NCI-H2107 treated with DMSO at 0.1 percent for 48 hours (cell line): ENCODE measurements at regions not wholly inside any gene's neighbourhood (a gene's known extent, or its start where the extent isn't known, plus 50 kb on each side); places are given as distances from the start of the nearest gene placed in this dataset.
"Not testable (repeated sequence)": the region's sequence is repeated elsewhere in the genome, so short reads cannot be mapped to it uniquely, and the experiment has no call there.

Experiments used
- DNase-seq: peaks from one replicate; lab custom pipeline; 2025; ENCODE audit not compliant: unreplicated experiment; lab: John Stamatoyannopoulos, UW

DNA sequence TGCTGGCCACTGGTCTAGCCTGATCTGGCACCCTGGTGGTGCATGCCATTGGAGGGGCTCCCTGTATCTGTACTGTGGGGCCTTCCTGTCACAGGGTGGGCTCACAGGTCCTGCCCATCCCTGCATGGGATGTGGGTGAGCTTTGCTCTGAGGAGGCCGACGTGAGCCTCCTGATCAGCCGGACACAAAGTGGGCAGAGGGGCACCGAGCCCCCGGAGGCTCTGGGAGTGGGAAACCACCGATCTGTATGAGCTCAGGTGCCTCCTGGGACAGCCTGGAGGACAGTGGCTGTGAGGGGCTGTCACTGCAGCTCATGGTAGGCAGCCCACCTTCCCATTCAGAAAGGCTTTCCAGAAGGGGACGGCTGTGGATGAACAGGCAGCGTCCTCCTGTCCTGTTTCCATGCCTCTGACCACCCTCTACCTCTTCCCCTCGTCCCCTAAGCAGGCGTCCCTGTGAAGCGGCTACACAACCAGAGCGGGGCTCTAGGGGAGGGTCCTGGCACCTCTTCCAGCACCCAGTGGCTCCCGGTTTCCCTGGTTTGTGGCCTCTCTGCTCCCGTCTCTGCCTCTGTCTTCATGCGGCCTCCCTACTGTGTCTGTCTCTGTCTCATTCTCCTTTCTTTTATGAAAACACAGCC is 112.5 kb upstream of the OTOS start:
- DNase-seq = no peak

DNA sequence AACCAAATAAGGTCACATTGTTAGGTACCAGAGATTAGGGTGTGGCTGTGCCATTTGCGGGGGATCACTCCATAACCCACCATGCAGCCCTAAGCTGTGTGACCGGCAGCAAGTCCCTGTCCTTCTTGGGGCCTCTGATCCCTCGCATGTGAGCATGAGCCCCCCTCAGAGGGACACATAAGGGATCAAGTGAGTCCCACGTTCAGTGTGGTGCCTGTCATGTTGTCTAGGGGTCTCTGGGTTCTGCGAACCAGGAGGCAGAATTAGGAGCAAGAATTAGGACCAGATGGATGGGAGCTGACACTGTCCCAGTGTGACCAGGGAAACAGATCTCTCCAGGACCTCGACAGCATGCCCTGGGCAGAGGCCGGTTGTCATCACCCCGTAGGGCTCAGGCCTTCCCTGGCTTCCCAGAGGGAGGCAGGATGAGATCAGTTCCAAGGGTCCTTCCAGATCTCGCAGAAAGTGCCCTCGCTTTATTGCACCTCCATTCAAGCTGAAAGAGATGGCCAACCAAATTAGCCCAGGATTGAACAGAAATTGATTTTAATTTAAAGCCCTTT is 113.2 kb upstream of the OTOS start:
- DNase-seq = no peak

DNA sequence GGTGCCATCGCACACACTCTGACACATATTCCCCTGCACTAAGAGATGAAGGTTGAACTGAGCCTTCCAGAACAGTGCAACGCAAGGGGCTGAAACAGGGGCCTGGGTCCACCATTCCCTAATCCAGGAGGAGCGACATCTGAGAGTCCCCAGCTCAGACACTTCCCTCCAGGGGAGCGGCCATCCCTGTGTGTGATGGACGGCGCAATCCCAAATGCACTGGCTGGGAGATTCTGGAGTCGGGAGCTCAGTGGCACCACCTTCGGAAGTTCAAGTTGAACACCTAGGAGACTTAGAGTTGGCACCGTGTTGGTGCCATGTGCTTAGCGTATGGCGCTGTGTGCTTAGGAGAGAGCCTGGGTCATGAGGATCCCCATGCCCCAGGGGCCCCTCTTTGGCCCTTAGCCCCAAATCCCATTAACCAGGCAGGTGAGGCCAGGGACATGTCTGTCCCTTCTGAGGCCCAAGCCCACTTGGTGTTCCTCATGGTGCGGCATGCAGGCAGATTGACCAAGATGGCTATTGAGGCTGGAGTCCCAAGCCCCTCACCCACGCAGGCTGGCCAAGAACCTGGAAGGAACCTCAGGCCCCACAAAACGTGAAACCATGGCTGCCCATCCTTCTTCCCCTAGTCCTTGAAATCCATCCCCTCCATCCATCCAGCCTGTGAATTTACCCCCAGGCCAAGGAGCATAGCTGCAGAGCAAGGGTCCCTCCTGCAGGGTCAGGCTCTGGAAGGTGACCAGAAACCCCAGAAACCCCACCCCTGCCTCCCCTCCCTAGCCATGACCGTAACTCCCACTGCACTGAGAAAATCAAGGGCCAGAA is 114.1 kb upstream of the OTOS start:
- DNase-seq = no peak

DNA sequence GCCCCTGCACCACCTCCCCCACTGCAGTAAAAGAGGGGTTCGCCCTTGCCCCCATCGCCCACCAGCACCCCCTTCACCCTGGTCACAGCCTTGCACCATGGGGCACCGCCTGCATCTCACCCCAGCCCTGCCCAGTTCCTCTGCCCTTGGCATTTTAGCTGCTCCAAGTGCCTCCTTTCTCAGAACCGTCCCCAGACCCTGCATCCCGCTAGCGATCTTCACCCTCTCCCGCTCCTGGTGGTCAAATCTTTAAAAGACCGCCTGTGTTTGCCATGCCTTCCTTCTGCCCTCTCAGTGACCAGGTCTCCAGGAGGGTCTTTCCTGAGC is 114.7 kb upstream of the OTOS start:
- no peak for DNase-seq

DNA sequence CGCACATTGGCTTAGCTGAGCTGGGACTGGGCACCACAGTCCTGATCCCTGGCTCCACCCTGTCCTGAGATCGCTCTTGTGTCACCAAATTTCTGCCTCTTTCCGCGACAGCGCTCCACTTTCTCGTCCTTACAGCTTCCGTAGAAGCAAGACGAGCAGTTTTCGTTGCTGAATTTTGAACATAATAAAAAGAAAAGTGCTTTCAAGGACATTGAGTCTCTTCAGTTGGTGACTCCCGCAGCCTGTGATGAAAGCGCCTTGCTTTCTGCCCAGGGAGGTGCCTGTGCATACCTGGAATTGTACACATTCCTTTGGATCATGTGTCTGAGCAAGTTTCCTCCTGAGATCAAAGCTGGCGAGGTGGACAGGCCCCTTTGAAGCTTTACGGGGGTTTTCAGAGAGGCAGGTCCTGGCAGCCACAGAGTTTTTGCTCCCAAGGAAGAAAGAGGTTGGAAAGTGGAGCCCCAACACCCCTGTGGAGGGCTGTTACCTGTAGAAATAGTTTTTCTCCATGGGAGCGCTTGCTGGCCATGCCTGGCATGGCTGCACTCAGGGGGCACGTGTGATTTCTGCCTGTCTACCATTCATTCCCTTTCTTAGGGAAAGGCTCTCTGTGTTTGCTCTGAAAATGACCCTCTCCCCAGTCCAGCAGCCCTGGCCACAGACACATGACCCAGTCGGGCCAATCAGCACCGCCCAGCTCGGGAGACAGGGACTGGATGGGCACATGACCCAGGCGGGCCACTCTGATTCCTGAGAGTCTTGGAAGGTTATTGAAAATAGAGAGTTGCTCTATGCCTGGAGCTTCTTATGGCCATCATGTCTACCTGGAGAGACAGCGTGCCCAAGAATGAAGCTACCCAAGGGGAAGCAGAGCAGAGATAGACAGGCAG is 115.6 kb upstream of the OTOS start:
- no peak for DNase-seq

DNA sequence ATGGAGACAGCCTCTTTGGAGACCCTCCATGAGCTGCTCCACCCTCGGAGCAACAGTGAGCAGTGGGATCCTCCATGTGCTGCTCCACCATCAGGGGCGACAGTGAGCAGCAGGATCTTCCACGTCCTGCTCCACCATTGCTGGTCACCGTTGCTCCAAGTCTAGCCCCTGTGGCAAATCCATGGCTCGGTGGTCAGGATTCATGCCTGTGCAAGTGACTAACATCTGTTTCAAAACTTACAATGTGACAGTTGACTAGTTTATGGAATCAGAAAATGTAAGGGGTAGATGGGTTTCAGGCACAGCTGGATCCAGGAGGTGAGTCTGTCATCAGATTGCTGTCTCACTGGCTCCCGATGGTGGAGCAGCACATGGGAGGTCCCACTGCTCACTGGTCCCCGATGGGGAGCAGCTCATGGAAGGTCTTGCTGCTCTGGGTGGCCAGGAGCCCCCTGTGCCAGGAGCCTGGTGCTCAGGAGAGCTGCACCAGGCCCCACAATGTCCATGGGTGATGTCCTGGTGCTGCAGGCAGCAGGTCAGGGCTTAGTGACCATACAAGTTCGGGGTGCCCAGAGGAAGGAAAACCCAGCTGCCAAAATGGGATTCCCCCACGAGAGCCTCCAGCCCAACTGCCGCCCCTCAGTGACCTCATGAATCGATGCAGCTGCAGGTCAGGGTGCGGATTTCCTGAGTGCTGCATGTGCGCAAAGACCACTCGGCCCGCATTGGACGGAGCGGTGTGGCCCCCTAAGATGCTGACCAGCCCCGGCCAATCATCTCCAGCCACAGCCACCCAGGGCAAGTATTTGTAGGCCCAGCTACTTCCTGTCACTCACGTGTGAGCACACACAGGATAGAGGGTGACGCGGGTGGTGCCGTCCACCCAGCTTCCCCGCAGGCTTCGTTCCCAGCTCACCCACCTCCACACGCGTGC is 116.5 kb upstream of the OTOS start:
- DNase-seq = no peak

DNA sequence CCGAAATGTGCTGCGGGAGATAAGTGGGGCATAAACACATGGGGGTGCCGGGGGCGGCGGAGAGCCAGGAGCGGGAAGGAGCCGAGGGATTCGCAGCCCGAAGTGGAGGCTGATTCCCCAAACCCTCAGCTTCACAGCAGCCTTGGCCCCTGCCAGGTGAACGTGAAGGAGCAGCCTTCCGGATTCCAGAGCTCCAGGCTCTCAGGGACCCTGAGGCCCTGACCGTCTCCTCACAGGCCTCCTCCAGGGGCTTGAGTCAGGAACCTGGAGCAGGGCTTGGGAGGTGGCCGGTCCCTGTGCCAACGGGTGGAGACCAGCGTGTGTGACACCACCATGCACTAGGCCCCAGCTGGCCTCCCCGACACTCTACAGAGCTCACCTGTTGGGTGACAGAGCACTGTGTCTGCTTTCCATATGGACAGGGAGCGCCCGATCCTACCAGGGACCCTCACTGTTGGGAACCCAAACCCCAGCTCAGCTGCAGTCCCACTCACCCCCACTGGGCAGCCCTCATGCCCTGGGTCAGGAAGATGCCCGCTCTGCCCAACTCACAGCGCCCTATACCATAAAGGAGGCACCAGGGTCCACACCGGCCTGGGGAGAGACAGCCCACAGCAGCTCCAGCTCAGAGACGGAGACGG is 117.6 kb upstream of the OTOS start:
- no peak for DNase-seq

DNA sequence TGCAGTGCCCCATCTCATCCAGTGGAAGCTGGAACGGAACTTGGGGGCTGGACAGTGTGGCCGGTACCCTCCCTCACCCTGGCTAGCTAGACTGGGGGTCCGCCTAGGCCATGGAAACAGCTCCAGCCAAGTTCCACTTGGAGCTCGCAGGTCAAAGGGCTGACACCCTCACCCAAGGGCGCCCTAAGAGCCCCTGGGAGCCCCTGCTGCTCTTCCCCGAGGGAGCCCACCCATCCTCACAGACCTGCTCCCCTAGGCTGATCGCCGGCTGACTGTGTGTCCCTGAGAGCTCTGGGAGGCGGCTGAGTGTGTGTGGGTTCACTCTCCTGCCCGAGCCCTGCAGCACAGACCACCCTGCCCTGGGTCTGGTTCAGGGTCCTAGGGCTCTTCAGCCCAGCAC is 118.2 kb upstream of the OTOS start:
- no peak for DNase-seq

DNA sequence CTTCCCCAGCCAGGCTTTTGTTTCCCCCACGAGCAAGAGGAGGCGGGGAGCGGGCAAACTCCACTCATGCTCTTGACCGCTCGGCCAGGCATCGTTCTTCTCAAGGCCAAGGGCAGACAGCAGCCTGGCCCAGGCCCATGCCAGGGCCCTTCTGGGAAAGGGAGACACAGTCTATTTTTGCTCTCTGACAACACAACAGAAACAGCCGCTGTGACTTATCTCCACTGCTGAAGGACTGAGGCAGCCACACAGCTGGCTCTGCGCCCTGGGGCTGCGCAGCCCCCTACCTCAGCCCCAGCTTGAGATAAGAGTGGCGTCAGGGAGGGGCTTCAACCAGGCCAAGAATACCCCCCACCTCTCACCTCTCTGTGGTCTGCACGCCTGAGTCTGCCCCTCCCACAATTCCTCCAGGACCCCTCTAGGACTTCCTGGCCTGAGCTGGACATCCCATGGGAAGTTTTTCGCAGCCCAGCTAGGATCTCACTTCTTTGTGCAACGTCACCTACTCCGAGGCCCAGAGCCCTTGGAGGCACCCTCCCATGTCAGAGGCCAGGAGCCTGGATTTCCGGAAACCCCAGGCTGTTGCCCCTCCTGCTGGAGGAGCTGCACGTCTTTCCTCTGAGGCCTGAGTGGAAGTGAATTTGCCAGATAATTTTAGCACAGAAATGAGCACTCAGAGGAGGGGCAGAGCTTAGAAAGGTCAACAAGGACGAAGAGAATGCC is 118.9 kb upstream of the OTOS start:
- DNase-seq = no peak

DNA sequence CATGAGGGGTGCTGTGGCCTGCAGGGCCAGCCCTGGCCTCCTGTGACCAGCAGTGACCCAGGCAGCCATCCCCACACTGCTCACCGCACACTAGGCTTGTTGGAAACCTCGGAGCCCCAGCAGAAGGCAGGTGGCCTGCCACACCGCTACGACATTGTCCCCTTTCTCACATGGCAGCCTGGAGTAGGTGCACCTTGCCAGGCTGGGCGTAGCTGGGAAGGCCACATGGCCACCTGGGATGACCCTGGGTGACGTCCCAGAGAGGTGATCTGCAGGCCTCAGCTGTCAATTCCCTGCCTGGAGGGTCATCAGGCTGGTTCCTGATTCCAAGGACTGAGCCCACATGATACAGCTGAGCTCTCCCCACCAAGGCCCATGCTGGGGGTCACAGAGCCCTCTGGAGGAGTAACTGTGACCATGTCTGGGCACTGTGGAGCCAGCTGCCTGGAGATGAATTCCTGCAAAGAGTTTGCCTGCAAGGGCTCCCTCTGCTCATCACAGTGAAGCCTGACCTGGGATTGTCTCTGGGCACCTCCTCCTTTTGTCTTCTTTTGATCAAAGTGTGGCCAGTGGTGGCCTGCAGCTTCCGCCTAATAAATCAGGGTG is 119.6 kb upstream of the OTOS start:
- no peak for DNase-seq

DNA sequence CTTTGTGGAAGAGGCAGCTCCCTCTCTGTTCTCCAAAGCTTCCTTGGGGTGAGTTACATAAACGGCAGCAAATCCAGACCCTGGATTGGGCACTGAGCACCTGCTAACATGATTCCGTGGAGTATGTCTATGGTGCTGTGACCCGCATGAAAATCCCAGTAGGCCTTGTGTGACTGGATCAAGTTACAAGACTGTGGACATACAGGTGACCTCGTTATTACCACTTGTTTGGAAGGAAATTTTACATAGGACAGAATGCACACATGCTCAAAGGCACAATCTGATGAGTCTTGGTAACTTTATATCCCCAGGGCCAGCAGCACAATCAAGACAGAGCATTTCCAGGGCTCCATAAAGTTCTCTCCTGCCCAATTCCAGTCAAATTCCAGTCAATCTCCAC is 120.2 kb upstream of the OTOS start:
- no peak for DNase-seq

DNA sequence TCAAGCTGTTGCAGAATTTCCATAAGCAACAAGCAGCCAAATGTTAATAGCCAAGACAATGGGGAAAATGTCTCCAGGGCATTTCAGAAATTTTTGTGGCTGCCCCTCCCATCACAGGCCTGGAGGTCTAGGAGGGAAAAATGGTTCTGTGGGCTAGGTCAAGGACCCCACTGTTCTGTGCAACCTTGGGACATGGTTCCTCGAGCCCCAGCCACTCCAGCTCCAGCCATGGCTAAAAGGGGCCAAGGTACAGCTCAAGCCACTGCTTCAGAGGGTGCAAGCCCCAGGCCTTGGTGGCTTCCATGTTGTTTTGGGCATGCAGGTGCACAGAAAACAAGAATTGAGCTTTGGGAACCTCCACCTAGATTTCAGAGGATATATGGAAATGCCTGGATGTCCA is 122.1 kb upstream of the OTOS start:
- DNase-seq = not testable (repeated sequence)

DNA sequence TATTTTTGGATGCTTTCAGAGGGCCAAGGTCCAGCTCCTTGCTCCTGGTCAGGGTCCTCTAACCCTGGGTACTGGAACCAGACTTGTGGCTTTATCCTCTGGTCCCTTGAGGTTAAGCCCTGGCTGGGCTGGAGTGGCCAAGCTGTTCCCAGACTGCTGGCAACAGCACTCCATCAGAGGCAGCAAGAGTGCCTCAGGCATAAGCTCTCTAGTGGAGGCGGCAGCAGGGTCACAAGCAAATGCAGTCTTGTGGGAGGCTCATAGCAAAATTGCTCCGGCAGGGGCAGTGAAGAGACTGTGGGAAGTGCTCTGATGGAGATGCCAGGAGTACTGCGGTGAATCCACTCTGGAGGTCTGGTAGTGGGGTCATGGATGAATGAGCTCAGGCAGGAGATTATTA is 128.9 kb upstream of the OTOS start:
- DNase-seq = no peak

DNA sequence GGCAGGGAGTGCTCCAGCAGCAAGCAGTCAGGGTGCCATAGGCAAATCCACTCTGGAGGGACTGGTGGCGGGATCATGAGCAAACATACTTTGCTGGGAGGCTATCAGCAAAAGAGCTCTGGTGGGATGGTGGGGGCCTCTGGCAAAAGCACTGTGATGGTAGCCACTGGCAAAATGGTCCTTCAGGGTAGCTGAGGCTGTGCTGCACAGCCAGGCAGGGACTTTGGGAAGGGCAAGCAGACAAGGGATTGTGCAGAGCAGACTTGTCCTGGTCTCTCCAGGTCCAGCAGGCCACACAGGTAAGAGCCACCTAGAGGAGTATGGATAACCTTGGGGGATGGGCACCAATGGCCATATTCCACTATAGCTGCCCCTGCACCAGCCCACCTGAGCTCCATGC is 129.4 kb upstream of the OTOS start:
- no peak for DNase-seq

DNA sequence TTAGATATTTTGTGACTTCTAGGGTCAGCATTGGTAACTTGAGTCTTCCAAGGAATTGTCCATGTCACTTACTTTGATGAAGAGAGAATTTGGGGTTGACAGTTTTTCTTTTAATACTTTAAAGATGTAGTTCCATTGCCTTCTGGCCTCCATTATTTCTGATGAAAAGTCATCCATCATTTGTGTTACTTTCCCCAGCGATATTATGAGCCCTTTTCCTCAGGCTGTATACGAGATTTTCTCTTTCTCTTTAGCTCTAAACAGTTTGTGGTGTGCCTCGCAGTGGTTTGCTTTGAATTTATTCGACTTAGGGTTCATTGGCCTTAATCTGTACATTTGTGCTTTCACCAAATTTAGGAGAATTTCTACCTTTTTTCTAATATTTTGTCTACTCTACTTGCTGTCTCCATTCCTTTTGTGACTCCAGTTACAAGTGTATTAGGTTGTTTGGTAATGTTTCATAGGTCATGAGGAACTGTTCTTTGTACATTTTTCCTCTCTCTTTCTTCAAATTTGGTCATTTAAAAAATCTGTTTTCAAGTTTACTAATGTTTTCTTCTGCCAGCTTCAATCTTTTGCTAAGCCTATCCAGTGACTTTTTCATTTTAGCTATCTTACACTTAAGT is 131.4 kb upstream of the OTOS start:
- no peak for DNase-seq

DNA sequence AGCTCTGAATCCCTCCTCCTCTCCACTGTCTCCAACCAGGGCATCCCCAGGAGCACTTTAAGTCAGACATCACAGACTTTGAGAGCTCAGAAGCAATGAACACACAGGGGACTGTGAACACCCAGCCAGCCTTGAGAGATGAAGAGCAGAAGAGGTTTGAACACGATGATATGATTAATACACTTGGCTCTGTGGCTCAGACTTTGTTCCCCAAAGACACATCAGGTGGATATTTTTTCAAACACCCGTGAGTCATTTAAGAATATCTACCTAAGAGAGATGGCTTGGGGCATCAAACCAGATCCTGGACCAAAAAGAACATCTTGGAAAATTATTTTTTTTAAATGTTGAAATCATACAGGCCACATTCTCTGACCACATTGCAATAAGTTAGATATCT is 134.9 kb upstream of the OTOS start:
- no peak for DNase-seq

DNA sequence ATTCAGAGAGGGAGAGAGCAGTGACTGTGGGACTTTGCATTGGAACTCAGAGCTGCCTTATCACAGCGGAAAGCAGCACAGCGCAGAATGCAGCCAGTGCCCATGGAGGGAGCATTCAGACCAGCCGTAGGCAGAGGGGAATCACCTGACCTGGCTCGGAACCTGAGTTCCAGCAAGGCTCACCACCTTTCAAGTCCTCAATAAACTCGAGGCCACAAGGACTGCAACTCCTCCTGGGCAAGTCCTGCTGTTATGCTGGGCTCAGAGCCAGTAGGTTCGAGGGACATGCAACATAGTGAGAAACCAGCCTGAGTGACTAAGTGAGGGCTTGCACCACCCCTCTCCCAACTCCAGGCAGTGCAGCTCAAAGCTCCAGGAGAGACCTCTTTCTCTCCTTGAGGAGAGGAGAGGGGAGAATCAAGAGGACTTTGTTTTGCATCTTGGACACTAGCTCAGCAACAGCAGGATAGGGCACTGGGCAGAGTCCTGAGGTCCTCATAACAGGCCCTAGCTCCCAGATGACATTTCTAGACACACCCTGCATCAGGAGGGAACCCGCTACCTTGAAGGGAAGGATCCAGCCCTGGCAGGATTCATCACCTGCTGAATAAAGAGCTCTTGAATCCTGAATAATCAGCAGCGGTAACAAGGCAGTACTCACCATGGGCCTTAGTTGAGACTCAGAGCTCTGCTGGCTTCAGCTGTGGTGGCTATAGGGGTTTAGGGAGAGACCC is 136.8 kb upstream of the OTOS start:
- no peak for DNase-seq
